Body of pancreas (tissue), 4 donors: ENCODE measurements at regions not wholly inside any gene's neighbourhood (a gene's known extent, or its start where the extent isn't known, plus 50 kb on each side); places are given as distances from the start of the nearest gene placed in this dataset.

ENCODE experiments used
- POLR2A ChIP-seq, 3 donors: fragments of 450-650 bp; IDR thresholded peaks; one replicate each; pipeline ENCODE4 v1.6.1; 2016; ENCODE audit warnings: antibody characterized with exemption in 3 of 3, mild to moderate bottlenecking in 2 of 3
- TF ChIP-seq, protein P1 (sequence below), 7 experiments: fragments of 450-650 bp in 4 of 7; fragments of 200-600 bp in 3 of 7; sonication (generic) in 3 of 7; IDR thresholded peaks; one replicate each; pipeline ENCODE4 v1.5.1; 2016 to 2019; ENCODE audit warnings: antibody characterized with exemption in 7 of 7

DNA sequence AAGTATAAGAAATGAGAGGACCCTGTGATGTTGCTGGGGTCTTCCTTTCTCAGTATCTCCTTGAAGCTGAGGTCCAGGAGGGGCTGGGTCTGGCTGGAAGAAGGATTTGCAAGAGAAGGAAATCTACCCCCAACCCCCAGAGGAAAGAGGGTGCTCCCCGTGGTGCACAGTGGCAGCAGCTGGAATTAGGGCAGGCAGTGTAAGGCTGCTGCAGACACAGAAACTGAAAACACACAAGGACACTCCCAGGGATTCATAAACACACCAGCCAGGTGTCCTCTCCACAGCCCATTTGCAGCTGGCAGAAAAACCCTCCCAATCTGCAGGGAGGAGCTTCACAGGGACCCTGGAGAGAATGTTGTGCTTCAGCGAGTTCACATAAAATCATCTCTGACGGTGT lies 297.2 kb downstream of the CDH26 start:
- no peak for TF ChIP-seq POLR2A (IDR thresholded peaks at IDR 0.05)
- TF ChIP-seq, protein P1, sequence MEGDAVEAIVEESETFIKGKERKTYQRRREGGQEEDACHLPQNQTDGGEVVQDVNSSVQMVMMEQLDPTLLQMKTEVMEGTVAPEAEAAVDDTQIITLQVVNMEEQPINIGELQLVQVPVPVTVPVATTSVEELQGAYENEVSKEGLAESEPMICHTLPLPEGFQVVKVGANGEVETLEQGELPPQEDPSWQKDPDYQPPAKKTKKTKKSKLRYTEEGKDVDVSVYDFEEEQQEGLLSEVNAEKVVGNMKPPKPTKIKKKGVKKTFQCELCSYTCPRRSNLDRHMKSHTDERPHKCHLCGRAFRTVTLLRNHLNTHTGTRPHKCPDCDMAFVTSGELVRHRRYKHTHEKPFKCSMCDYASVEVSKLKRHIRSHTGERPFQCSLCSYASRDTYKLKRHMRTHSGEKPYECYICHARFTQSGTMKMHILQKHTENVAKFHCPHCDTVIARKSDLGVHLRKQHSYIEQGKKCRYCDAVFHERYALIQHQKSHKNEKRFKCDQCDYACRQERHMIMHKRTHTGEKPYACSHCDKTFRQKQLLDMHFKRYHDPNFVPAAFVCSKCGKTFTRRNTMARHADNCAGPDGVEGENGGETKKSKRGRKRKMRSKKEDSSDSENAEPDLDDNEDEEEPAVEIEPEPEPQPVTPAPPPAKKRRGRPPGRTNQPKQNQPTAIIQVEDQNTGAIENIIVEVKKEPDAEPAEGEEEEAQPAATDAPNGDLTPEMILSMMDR (IDR thresholded peaks at IDR 0.05): no peak
